ENCODE measurements at regions not wholly inside any gene's neighbourhood (a gene's known extent, or its start where the extent isn't known, plus 50 kb on each side); places are given as distances from the start of the nearest gene placed in this dataset.
A peak's percentile ranks its signal among the peaks of the same experiment; 100 is the strongest.

GRCh38 chr2:14684516-14684915 is 52.0 kb downstream of the LRATD1 start:
- no peak for DNase-seq

GRCh38 chr2:14690926-14691325 is 58.4 kb downstream of the LRATD1 start:
- DNase-seq = no peak

- DNase-seq = peak; percentile 1
Measured at GRCh38 chr2:14693874-14694273, 61.4 kb downstream of the LRATD1 start.

GRCh38 chr2:14700753-14701152 is 68.2 kb downstream of the LRATD1 start:
- no peak for DNase-seq

GRCh38 chr2:14702258-14702657 is 69.7 kb downstream of the LRATD1 start:
- no peak for DNase-seq

- no peak for DNase-seq
Measured at GRCh38 chr2:14706201-14706600, 73.7 kb downstream of the LRATD1 start.

- no peak for DNase-seq
Measured at GRCh38 chr2:14712111-14712510, 79.6 kb downstream of the LRATD1 start.

GRCh38 chr2:14713248-14713647 is 80.7 kb downstream of the LRATD1 start:
- DNase-seq = no peak

GRCh38 chr2:14715600-14715999 is 83.1 kb downstream of the LRATD1 start:
- DNase-seq = no peak

- peak; percentile 74 for DNase-seq
Measured at GRCh38 chr2:14716319-14716718, 83.8 kb downstream of the LRATD1 start.

- DNase-seq = no peak
Measured at GRCh38 chr2:14717131-14717530, 84.6 kb downstream of the LRATD1 start.

GRCh38 chr2:14720319-14720718 is 87.8 kb downstream of the LRATD1 start:
- DNase-seq = no peak

- no peak for DNase-seq
Measured at GRCh38 chr2:14720739-14721138, 88.2 kb downstream of the LRATD1 start.

GRCh38 chr2:14722904-14723570 is 90.5 kb downstream of the LRATD1 start:
- DNase-seq = no peak

- no peak for DNase-seq
Measured at GRCh38 chr2:14723684-14724083, 91.2 kb downstream of the LRATD1 start.

GRCh38 chr2:14735696-14736095 is 103.2 kb downstream of the LRATD1 start:
- no peak for DNase-seq

GRCh38 chr2:14737201-14737600 is 104.7 kb downstream of the LRATD1 start:
- DNase-seq = no peak

- no peak for DNase-seq
Measured at GRCh38 chr2:14743861-14744260, 111.3 kb downstream of the LRATD1 start.

- no peak for DNase-seq
Measured at GRCh38 chr2:14745288-14746076, 113.0 kb downstream of the LRATD1 start.

GRCh38 chr2:14746133-14746532 is 113.6 kb downstream of the LRATD1 start:
- DNase-seq = no peak

- DNase-seq = no peak
Measured at GRCh38 chr2:14747447-14747846, 114.9 kb downstream of the LRATD1 start.

- no peak for DNase-seq
Measured at GRCh38 chr2:14749884-14750283, 117.4 kb downstream of the LRATD1 start.

- DNase-seq = peak; percentile 50
Measured at GRCh38 chr2:14750433-14750832, 117.9 kb downstream of the LRATD1 start.

GRCh38 chr2:14751581-14751980 is 119.1 kb downstream of the LRATD1 start:
- DNase-seq = peak; percentile 87

GRCh38 chr2:14752295-14752694 is 119.8 kb downstream of the LRATD1 start:
- DNase-seq = peak; percentile 46
